CD4-positive, alpha-beta T cell treated with Interleukin-4 for 1 hour (primary cell): ENCODE measurements at regions not wholly inside any gene's neighbourhood (a gene's known extent, or its start where the extent isn't known, plus 50 kb on each side); places are given as distances from the start of the nearest gene placed in this dataset.
"Not testable (repeated sequence)": the region's sequence is repeated elsewhere in the genome, so short reads cannot be mapped to it uniquely, and the experiment has no call there.

Source experiments
- DNase-seq, 2 donors: peaks; one replicate each; pipeline ENCODE4 v3.0.0-alpha.2; 2020 to 2022

DNA sequence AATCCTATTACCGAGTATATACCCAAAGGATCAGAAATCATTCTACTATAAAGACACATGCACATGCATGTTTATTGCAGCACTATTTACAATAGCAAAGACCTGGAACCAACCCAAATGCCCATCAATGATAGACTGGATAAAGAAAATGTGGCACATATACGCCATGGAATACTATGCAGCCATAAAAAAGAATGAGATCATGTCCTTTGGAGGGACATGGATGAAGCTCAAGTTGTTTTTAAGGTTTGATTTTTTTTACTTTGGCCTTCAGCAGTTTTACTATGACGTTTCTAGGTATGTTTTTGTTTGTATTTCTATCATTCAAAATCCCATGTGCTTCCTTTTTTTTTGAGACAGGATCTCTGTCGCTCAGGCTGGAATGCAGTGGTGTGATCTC lies 265.8 kb downstream of the SETD4 start:
- not testable (repeated sequence) for DNase-seq

DNA sequence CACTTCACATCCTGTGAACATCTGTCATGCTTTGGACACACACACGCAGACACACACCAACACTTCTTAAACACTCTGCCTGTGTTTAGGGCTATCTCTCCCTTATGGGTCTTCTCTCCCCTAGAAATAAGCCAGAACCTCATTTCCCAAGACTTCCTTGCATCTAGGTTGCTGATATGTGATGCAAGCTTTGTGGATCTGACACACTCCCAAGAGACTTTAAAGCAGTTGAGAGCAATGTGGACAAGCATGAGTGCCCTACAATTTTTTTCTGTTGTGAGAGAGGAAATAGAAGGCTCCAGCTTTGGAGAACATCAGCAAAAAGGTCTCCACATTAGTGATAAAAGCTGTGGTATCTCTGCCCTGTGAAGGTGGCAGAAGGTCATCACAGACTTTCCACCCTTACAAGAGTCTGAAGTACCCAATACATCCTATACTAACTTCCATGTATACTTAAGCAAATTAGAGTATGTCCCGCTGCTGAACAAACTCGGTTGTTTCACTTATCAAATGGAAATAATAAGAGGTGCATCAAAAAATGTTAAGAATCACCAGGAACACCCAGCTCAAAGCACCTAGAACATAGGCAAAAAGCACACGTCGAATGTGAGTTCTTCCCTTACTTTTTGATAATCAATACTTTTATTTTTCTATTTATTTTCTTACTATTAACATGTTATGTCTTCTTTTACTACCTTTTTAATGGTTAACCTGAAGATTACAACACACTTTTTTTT lies 267.6 kb downstream of the SETD4 start:
- no peak for DNase-seq

DNA sequence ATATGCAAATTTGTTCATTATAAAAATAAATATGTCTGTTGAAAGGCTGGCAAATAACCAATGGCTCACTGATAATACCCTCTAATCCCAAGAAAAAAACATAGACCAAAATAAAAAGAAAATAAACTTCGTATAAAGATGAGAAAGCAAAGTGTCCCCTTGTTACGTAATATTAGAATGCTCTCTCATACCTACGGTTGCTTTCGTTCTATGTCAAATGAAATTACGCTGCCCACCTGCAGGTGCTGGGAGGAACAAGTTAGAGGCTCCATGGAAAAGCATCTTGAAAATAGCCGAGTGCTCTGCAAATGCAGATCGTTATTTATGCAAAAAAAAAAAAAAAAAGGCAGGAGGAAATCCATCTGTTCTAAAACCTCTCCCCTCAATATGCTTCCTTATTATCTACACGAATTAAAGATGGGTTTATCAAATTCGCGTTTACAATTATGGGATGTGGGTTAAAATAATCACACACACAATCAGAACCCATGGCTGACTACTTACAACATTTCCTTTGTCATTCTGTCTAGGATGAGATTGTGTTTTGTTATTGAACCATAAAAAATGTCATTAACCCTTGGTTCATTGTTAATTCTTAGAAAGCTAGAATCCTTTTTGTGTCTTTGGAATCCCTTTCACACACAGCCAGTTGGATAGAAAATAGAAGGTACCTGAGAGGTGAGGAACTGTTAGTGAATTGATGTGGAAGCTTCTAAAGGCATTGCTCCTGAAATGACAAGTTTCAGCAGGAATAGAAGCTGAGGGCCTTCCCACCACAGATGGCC lies 268.6 kb downstream of the SETD4 start:
- no peak for DNase-seq

DNA sequence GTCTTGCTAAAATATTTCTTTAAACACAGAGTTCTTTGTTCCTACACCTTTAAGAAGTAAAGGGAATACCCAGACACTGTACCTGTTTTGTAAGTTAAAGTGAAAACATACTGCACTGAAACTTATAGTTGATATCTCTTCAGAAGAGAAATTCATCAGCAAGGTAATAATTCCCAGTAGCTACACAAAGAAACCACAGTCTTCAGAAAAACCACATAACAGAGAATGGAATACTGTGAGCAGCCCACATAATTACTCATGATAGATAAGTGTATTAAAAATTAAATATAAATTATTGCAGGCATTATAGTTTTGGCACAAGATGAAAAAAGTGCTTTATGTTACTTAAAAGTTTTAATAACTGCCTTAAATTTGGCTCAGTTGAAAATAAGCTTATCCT lies 276.6 kb downstream of the SETD4 start:
- DNase-seq: no peak

DNA sequence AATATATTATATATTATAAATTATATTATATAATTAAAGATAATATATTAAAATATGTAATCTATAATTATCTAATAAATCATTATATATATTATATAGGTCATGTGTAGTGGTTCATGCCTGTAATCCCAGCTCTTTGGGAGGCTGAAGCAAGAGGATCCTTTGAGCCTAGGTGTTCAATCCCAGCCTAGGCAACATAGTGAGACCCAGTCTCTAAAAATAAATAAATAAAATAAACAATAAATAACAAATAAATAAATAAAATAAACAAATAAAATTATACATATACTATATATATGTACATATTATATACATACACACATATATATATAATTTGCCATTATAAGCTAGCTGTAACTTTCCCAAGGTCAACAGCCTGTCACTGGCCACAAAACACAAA lies 277.7 kb downstream of the SETD4 start:
- DNase-seq: no peak

DNA sequence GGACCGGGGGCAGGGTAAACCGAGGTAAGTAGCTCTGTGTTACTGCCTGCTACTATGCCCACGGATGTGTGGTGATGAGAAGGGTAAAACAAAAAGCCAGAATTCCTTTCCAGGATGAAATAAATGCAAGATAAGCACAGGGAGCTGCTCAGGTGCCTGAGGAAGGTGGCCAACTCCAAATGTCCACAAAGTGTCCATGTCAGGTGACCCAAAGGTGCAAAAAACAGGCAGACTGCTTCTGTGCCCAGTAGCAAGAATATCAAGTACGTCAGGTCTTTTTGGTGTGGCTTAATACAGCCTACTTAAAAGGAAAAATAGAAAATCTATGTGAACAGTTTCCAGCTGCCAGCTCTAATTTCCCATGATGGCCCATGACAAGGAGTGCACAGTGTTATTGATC lies 279.3 kb downstream of the SETD4 start:
- DNase-seq: no peak

DNA sequence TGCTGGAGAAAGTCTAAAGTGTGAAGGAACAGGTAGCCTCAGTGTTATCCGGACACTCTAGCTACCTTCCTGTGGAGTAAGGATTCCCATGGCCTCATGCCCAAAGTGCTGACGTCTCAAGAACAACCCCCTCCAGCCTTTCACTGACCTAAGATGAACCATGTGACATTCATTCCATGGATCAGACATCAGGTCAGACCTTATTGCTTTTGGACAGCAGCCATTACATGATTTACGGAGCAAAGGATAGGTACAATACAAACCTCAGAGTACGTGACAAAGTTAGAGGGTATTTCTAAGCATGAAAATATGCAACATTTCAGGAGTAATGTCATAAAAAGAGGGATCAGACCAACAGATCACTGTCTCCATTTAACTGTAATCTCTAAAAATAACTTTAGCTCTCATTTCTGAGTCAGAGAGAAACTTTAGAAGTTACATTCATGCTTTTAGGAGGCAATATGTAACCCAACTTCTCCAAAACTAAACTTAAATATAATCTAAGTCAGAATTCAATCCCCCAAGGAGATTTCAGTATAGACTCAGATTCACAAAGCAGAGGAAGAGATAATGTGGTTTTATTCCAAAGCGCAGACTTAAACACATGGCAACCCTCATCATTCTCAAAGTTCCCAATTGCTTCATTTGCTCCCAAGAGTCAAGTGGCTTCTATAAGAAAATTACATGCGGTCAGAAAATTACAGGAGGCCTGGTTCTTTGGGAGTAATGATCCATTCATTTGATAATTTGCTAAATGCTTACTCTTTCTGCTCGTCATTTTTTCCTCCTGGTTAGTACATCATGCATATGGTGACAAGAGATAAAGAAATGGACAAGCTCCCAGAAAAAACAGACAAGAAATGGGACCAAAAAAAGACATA lies 280.4 kb downstream of the SETD4 start:
- no peak for DNase-seq

DNA sequence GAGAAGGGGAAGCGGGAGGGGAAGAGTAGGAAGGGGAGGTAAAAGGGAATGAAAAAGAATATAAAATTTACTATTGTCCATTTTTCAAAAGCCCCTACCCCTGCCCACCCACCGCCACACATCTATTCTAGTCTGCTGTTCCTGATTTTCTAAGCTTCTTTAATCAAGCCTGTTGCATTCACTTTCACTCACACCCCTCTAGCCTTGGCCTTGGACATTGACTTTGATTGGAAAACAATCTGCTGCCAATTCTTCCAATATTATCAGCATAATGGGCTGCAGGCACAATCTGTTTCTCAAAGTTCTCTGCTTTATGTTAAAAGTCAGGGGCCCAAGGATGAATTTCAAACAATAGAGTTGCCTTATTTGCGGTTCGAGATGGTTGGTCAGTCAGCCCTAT lies 281.2 kb downstream of the SETD4 start:
- DNase-seq: no peak

DNA sequence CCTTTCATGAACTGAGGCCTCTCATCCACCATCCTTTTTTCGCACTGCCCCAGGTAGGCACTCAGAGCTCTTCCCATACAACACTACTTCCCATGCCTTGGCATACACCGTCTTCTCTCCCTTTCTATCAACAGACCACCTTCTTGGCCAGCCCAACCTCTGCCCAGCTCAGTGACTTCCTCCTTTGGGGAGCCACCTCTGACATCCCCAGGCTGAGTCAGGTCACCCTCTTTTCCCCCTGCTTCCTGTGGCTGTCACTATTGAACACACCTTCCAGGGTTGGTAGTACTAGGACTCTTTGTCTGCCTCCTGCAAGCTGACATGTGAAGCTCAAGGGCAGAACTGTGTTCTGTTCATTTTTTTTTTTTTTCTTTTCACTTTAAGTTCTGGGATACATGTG lies 283.2 kb downstream of the SETD4 start:
- DNase-seq: no peak

DNA sequence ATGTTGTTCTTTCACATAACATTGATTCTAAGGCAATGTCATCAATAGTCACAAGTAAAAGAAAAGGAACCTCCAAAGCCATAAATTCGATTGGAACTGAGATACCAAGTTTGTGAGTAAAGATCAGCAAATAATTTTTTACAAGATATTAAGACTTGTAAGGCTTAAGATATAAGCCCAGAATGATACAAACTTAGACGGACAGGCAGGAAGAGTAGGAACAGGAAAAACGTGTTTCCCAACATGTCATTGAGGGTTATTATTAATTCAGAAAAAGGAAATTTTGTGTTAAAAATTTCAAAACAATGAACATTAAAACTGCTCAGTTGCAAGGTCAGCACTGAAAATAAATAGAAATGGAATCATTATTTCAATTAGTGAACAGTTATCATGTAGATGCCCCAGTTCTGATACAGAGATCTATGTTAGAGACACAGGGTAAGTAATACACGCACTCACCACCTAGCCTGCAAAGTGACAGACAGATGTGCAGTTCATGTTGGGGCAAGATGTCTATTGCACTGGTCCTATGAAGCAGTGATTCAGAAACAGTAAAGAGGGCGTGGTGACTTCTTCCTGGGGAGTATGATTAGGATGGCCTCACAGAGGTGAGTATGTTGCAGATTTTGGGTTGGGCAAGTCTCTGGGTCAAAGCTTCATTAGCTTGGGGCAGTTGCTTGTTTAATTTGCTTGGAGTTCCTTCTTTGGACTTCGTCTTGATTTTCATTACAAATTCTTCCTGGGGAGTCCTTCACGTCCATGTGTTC lies 284.4 kb downstream of the SETD4 start:
- no peak for DNase-seq

DNA sequence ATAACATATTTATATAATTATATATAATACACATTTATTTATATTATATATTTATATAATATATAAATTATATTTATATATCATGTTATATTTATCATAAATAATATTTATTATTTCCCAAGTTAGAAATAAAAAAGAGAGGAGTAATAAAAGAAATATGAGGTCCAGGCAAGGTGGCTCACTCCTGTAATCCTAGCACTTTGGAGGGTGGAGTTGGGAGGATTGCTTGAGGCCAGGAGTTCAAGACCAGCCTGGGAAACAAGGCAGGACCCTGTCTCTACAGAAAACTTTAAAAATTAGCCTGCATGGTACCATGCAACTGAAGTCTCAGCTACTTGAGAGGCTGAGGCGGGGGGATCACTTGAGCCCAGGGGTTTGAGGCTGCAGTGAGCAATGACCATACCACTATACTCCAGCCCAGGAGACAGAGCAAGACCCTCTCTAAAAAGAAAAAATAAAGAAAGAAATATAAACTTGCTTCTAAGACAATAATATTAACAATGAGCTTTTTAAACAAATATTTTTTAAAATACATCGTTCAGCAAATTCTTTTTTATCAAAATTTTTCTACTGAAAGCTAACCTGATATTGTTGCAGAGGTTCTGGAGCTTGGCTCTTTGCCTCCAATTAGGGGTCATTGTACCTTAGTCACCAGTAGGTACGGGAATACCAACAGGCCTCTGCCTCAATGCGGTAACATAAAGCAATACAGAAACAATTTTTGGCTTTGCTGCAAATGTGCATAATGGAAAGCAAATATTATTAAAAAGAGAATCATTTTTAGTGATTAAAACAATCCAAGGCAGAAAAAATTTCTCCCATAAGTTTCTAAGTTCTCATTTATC lies 290.0 kb downstream of the SETD4 start:
- DNase-seq: no peak

DNA sequence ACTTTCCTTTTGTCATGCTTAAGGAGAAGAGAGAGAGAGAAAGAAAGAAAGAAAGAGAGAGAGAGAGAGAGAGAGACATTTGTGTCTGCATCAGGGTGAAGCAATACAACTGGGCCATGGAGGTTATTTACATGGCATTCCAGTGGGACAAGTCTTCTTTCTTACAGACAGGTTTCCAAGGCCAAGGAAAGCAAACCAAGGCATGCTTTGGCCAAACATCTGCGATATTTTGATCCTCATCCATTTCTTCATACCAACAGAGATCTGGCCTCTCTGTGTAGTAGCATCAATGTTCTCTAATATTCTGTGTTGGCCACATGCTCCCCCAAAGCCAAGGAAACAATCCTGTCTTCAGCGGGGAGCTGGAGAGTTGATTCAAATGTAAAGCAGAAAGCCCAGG lies 292.1 kb downstream of the SETD4 start:
- DNase-seq: no peak

DNA sequence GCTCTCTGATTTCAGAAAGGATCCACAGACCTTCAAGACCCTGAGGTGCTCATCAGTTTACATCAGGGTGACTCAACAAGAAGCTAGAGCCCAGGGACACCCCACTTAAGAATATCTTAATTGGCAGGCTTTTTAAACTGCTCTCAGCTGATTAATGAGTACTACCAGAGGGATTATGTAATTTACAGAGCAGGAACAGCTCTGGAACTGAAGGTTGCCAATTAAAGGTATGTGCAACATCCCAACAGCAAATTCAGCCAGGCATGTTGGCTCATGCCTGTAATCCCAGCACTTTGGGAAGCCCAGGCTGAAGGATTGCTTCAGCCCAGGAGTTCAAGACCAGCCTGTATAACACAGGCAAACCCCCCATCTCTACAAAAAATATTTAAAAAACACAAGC lies 295.7 kb downstream of the SETD4 start:
- DNase-seq: no peak

DNA sequence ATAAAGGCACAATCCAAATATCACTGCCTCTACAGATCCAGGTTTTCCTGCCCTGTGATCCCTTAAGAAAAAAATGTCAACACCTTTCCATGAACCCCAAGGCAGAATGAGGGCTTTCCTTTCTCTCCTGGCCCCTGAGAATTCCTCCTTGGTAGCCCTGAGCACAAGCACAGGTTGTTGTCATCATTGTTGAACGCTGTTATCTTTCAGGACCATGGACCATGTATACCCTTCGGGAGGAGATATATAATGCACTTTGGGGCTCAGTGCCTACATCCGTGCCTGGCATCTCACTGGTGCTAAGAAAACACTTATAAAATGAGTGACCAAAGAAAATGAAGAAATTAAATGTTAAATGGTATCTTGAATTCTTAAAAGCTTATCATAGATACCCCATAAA lies 296.2 kb downstream of the SETD4 start:
- no peak for DNase-seq

DNA sequence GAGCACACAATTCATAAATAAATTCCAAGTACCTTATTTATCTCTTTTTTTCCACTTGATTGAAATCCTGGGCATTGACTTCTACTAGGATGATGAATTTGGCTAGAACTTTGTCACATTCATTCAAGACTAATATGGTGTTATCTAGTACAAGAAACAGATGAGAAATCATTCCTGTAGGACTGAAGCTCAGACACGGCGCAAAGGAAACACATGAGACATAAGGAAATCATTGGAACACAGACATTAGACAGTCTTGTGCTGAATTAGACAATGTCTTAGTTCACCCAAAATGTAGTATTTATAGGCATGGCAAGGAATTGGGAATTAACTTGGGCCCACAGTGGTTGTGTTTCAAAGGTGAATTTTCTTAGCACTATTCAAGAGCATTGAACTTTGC lies 305.7 kb downstream of the SETD4 start:
- DNase-seq: no peak

DNA sequence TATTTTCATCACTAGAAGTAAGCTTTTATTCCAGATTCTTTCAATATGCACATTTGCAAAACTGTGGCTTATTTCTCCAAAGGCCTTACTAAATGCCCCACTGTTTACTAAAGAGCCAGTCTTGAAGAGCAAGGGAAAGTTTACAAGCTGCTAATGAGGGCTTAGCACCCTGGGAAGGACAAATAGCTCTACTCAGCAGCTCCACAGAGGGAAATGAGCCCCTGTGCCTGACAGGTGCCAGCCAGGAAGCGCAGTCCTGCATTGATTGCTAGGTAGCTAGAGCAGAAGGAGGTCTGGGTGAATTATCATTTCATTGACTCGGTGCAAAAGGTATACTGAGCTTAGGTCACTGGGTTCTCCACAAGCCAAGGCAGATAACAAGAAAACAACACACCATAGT lies 307.0 kb downstream of the SETD4 start:
- DNase-seq: no peak

DNA sequence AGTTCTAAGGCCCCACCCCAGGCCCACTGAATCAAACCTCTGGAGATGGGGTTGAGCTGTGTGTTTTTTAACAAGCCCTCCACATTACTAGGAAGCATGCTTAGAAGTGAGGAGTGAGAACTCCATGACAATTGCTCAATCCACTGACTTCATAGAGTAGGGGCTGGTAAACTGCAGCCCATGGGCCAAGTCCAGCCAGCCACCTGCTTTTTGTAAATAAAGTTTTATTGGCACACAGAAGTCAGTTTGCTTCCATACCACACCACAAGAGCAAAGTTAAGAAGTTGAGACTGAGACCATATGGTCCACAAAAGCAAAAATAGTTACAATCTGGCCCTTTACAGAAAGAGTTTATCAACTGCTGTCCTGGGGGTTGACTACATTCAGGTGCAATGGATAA lies 309.2 kb downstream of the SETD4 start:
- DNase-seq: no peak

DNA sequence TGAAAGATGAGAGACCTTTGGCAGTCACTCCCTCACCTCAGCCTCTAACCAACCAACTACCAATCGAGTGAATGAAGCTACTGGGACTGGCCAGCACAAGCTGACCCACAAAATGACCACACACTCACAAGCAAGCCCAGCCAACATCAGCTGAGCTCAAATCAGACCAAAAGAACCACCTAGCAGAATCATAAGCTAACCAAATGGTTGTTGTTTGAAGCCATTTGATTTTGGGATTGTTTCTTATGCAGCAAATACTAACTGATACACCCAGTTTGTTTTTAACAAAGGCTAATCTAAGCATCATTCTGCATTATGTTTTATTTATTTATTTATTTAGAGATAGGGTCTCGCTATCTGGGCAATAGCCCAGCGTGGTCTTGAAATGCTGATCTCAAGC lies 310.4 kb downstream of the SETD4 start:
- no peak for DNase-seq

DNA sequence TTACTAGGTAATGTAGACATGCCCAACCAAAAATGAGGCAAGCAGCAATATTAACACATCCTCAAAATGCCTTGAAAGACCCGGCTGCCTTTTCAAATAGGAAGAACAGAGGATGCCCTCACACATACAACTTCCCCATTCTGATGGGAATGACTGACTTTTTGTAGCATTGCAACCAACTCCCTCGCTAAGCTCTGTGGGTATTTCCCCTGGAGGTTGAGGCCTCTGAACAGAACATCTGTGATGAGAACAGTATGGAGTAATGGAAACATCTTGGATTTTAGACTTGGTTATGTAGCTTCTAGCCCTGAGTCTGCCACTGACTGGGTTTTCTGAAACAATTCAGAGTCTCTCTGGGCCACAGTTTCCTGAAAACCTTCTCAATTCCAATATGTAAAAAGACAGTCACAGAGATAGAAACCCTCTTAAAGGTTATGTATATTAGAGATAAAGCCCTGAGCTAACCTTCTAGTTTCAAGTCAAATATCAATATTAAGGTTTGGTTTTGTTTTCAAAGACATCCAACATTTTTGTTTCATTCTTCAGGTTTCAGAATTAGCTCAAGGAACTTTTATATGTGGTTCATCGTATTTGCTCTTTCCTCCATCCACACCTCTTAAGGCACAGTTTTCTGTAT lies 311.5 kb downstream of the SETD4 start:
- DNase-seq: no peak

DNA sequence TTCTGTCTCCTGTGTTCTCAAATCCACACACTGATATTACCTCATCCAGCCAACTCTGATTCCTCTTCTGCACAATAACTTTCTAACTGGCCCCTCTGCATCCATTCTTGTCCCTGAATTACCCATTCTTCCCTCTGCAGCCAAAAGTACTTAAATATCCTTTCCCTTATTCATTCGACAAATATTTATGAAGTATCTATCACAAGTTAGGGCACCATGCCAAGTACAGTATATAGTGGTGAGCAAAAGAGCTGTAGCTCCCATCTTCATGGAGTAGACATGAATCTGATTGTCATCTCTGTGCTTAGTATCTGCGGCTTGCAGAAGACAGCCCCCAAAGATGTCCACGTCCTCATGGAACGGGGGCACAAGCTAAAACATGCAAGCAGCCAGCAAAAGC lies 316.8 kb downstream of the SETD4 start:
- no peak for DNase-seq

DNA sequence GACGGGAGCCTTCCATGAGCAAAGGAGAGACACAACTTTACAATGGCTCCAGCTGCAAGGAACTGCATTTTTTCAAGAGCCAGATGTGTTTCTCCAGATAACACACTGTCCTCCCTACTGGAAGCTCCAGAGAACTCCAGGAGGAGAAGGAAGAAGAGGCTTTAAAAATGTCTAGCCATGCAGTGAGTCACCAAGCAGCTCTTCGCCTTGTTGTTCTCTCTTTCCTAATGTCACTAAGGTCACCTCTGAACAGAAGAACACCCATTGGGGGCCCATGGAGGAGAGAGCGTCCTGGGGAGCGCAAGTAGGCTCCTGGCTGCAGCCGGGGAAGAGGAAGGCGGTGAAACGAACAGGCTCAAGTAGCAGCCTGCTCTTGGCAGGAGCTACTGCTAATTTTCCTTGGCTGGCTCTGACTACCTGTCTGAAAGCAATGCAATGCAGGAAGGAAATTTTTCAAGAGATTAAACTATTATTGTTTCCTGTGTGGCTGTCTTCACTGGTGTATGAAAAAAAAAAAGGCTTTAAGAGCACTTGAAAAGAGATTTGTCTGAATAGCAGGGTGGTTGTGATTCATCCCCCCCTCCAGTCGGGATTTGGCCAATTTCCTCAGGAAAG lies 321.9 kb downstream of the SETD4 start:
- DNase-seq: no peak
